ENCODE measurements at regions not wholly inside any gene's neighbourhood (a gene's known extent, or its start where the extent isn't known, plus 50 kb on each side); places are given as distances from the start of the nearest gene placed in this dataset.
"Not testable (repeated sequence)": the region's sequence is repeated elsewhere in the genome, so short reads cannot be mapped to it uniquely, and the experiment has no call there.

- H3K18ac ChIP-seq (ENCODE audit: extremely low read depth, low read length); POLR2A ChIA-PET (ENCODE audit: partially characterized antibody): not testable (repeated sequence)
Measured at GRCh38 chr7:6951553-6951952, 125.5 kb upstream of the CCZ1B start.

More at GRCh38 chr7:6951553-6951952, 125.5 kb upstream of the CCZ1B start:
- H2AFZ ChIP-seq (ENCODE audit: low read length); H2BK12ac ChIP-seq (ENCODE audit: low read depth, low read length); H2BK20ac ChIP-seq (ENCODE audit: low read length); H2BK5ac ChIP-seq (ENCODE audit: low read depth, low read length); FAIRE-seq; H3K4me1 ChIP-seq (replicated peaks in 1 of 4; ENCODE audit: control insufficient read depth in 3 of 4, insufficient read depth in 4 of 4, low read length in 3 of 4); H4K5ac ChIP-seq (ENCODE audit: insufficient read length, low read depth, low read length); H3K27ac ChIP-seq (ENCODE audit: low read depth, low read length); H3K23ac ChIP-seq (ENCODE audit: insufficient read length); H2BK120ac ChIP-seq (replicated peaks; ENCODE audit: low read depth, low read length); H3K14ac ChIP-seq (ENCODE audit: insufficient read length); H3K27me3 ChIP-seq (replicated peaks in 1 of 4; ENCODE audit: control insufficient read depth in 3 of 4, extremely low read depth in 1 of 4, insufficient read depth in 3 of 4, low read length in 3 of 4); H4K20me1 ChIP-seq (replicated peaks in 1 of 2; ENCODE audit: control insufficient read depth in 1 of 2, insufficient read depth in 2 of 2, low read length in 2 of 2); DNase-seq (ENCODE audit: low read depth in 1 of 2, low spot score in 2 of 2); H2BK15ac ChIP-seq (ENCODE audit: low read length); H3K4ac ChIP-seq (replicated peaks; ENCODE audit: insufficient read length, low read depth, low read length); H4K91ac ChIP-seq (replicated peaks; ENCODE audit: insufficient read length, low read length); CTCF ChIA-PET (ENCODE audit: partially characterized antibody); H3K79me2 ChIP-seq (ENCODE audit: control insufficient read depth in 1 of 2, insufficient read depth in 2 of 2, low read length in 2 of 2); H3K4me3 ChIP-seq (ENCODE audit: extremely low read depth in 1 of 4, insufficient read depth in 2 of 4, low read depth in 3 of 4, low read length in 4 of 4); H3K36me3 ChIP-seq (ENCODE audit: control insufficient read depth in 2 of 4, insufficient read depth in 4 of 4, low read length in 3 of 4); H3K9ac ChIP-seq (replicated peaks in 1 of 4; ENCODE audit: extremely low read depth in 1 of 4, low read depth in 3 of 4, low read length in 3 of 4); H3K4me2 ChIP-seq (ENCODE audit: insufficient read depth in 1 of 2, low read depth in 2 of 2, low read length in 2 of 2); H3K9me3 ChIP-seq (ENCODE audit: insufficient read depth in 2 of 2, low read depth in 1 of 2, low read length in 1 of 2); H3K23me2 ChIP-seq (ENCODE audit: low read depth, low read length); H4K8ac ChIP-seq (ENCODE audit: extremely low read depth, insufficient read depth, low read length); H3K56ac ChIP-seq (replicated peaks; ENCODE audit: insufficient read length, low read depth, low read length); H3K79me1 ChIP-seq (ENCODE audit: low read depth, low read length); H2AK5ac ChIP-seq (ENCODE audit: low read depth, low read length): not testable (repeated sequence)
- 93% methylated on average over 2 of the region's 2 CpGs; no CpG with 5 or more reads in 1 of the 2 experiments for WGBS, 2 experiments (ENCODE audit: extremely low coverage in 1 of 2, insufficient coverage in 1 of 2, insufficient read length in 1 of 2, insufficient replicate concordance in 2 of 2, low coverage in 1 of 2, low lambda C conversion rate in 2 of 2, missing lambda C conversion rate in 1 of 2)
